ENCODE measurements at regions not wholly inside any gene's neighbourhood (a gene's known extent, or its start where the extent isn't known, plus 50 kb on each side); places are given as distances from the start of the nearest gene placed in this dataset.
A peak's percentile ranks its signal among the peaks of the same experiment; 100 is the strongest.
"Not testable (repeated sequence)": the region's sequence is repeated elsewhere in the genome, so short reads cannot be mapped to it uniquely, and the experiment has no call there.

- DNase-seq: no peak
Observed at GRCh38 chr21:35207322-35207721, 158.2 kb upstream of the RUNX1 start.

- DNase-seq: no peak
Observed at GRCh38 chr21:35206141-35207125, 157.3 kb upstream of the RUNX1 start.

- DNase-seq: peak; percentile 7
Observed at GRCh38 chr21:35204850-35205541, 155.9 kb upstream of the RUNX1 start.

- DNase-seq: no peak
Observed at GRCh38 chr21:35204125-35204524, 155.0 kb upstream of the RUNX1 start.

- DNase-seq: no peak
Observed at GRCh38 chr21:35203093-35203977, 154.2 kb upstream of the RUNX1 start.

- no peak for DNase-seq
Observed at GRCh38 chr21:35202431-35202830, 153.3 kb upstream of the RUNX1 start.

GRCh38 chr21:35201799-35202198 lies 152.7 kb upstream of the RUNX1 start:
- no peak for DNase-seq

- DNase-seq: no peak
Observed at GRCh38 chr21:35201288-35201687, 152.2 kb upstream of the RUNX1 start.

GRCh38 chr21:35199733-35200015 lies 150.6 kb upstream of the RUNX1 start:
- DNase-seq: no peak

GRCh38 chr21:35198982-35199732 lies 150.1 kb upstream of the RUNX1 start:
- DNase-seq: no peak

GRCh38 chr21:35198565-35198964 lies 149.5 kb upstream of the RUNX1 start:
- no peak for DNase-seq

GRCh38 chr21:35197992-35198431 lies 148.9 kb upstream of the RUNX1 start:
- DNase-seq: no peak

- DNase-seq: no peak
Observed at GRCh38 chr21:35197191-35197590, 148.1 kb upstream of the RUNX1 start.

GRCh38 chr21:35196128-35196527 lies 147.0 kb upstream of the RUNX1 start:
- DNase-seq: no peak

- no peak for DNase-seq
Observed at GRCh38 chr21:35195232-35195631, 146.1 kb upstream of the RUNX1 start.

GRCh38 chr21:35191754-35192153 lies 142.7 kb upstream of the RUNX1 start:
- no peak for DNase-seq

GRCh38 chr21:35191128-35191527 lies 142.0 kb upstream of the RUNX1 start:
- DNase-seq: no peak

GRCh38 chr21:35190201-35190701 lies 141.1 kb upstream of the RUNX1 start:
- no peak for DNase-seq

GRCh38 chr21:35189077-35189863 lies 140.2 kb upstream of the RUNX1 start:
- no peak for DNase-seq

- DNase-seq: not testable (repeated sequence)
Observed at GRCh38 chr21:35183389-35183788, 134.3 kb upstream of the RUNX1 start.

GRCh38 chr21:35179990-35180540 lies 131.0 kb upstream of the RUNX1 start:
- DNase-seq: no peak
